Activated B cell treated with CpG ODN at 0.5 μM for 24 hours (primary cell): ENCODE measurements at regions not wholly inside any gene's neighbourhood (a gene's known extent, or its start where the extent isn't known, plus 50 kb on each side); places are given as distances from the start of the nearest gene placed in this dataset.
"Not testable (repeated sequence)": the region's sequence is repeated elsewhere in the genome, so short reads cannot be mapped to it uniquely, and the experiment has no call there.

Experiments used
- ATAC-seq: fragments of 200-7000 bp; cut with Tn5 transposase; one replicate; pipeline ENCODE4 v1.10.0; 2021; ENCODE audit warnings: low read depth, mild to moderate bottlenecking, moderate library complexity
- CTCF ChIA-PET: fragments of 350-600 bp; sonication (Branson Sonifier 250); formaldehyde crosslinking; loops from one replicate; lab custom pipeline; 2021; ENCODE audit warnings: antibody characterized with exemption; lab: Charles Lee
- POLR2A ChIA-PET: fragments of 350-600 bp; sonication (Branson Sonifier 250); formaldehyde crosslinking; loops from one replicate; lab custom pipeline; 2021; ENCODE audit warnings: antibody characterized with exemption; lab: Charles Lee
- DNase-seq: peaks from one replicate; pipeline ENCODE4 v3.0.0; 2022
- H3K27ac Mint-ChIP-seq: one replicate; pipeline ENCODE4 v1.8.0; 2020; ENCODE audit warnings: mixed read lengths
- H3K27me3 Mint-ChIP-seq: one replicate; pipeline ENCODE4 v1.8.0; 2021; ENCODE audit warnings: mixed read lengths
- H3K36me3 Mint-ChIP-seq: one replicate; pipeline ENCODE4 v1.8.0; 2021; ENCODE audit warnings: low read depth, mixed read lengths
- H3K4me1 Mint-ChIP-seq: one replicate; pipeline ENCODE4 v1.8.0; 2021; ENCODE audit warnings: mixed read lengths
- H3K4me3 Mint-ChIP-seq: one replicate; pipeline ENCODE4 v1.8.0; 2020; ENCODE audit warnings: mild to moderate bottlenecking, mixed read lengths
- H3K9me3 Mint-ChIP-seq: one replicate; pipeline ENCODE4 v1.8.0; 2020; ENCODE audit warnings: mixed read lengths
- CTCF ChIP-seq: fragments of 200-600 bp; IDR thresholded peaks from one replicate; pipeline ENCODE4 v1.8.0; 2022; ENCODE audit warnings: antibody characterized with exemption, mild to moderate bottlenecking
- intact Hi-C: fragments of 100-400 bp; cut with micrococcal nuclease; formaldehyde crosslinking; loops from one replicate; pipeline ENCODE4 v1.15.1; 2024

- Mint-ChIP-seq H3K9me3 (no peaks in the 10 kb centered on the region), H3K4me3 (no peak overlapping the region), H3K27ac (no peak overlapping the region), H3K27me3 (no peaks in the 10 kb centered on the region), H3K36me3 (no peaks in the 10 kb centered on the region), H3K4me1 (no peaks in the 10 kb centered on the region)
- ChIA-PET CTCF (no interaction called here), POLR2A (no interaction called here)
- no peak for TF ChIP-seq CTCF
- ATAC-seq (no peak), DNase-seq (no peak)
- intact Hi-C loops: no loop called here
These were observed 159.4 kb upstream of the SPTLC3 start for GRCh38 chr20:12849225-12849910.

- ATAC-seq, intact Hi-C loops, H3K4me1 Mint-ChIP-seq, H3K4me3 Mint-ChIP-seq, H3K27me3 Mint-ChIP-seq, POLR2A ChIA-PET, DNase-seq, H3K27ac Mint-ChIP-seq, CTCF ChIA-PET, H3K36me3 Mint-ChIP-seq: not testable (repeated sequence)
- peaks cover 25% of the 10 kb centered on the region for H3K9me3 Mint-ChIP-seq
These were observed 151.1 kb upstream of the SPTLC3 start for GRCh38 chr20:12857643-12858042.

GRCh38 chr20:12860619-12861247, 148.0 kb upstream of the SPTLC3 start:
- no peak overlapping the region for H3K27ac Mint-ChIP-seq
- DNase-seq (no peak), ATAC-seq (no peak)
- H3K4me3 Mint-ChIP-seq: no peak overlapping the region
- no peaks in the 10 kb centered on the region for H3K4me1 Mint-ChIP-seq
- intact Hi-C loops: no loop called here
- no peaks in the 10 kb centered on the region for H3K27me3 Mint-ChIP-seq
- POLR2A ChIA-PET: no interaction called here
- TF ChIP-seq CTCF: no peak
- H3K9me3 Mint-ChIP-seq: peaks cover 15% of the 10 kb centered on the region
- CTCF ChIA-PET: no interaction called here
- no peaks in the 10 kb centered on the region for H3K36me3 Mint-ChIP-seq

GRCh38 chr20:12869669-12870068, 139.1 kb upstream of the SPTLC3 start:
- no peak for TF ChIP-seq CTCF
- Mint-ChIP-seq H3K27ac (no peak overlapping the region), H3K9me3 (no peaks in the 10 kb centered on the region), H3K4me3 (no peak overlapping the region), H3K4me1 (no peaks in the 10 kb centered on the region), H3K27me3 (no peaks in the 10 kb centered on the region), H3K36me3 (no peaks in the 10 kb centered on the region)
- DNase-seq: no peak
- ATAC-seq: no peak
- ChIA-PET CTCF (no interaction called here), POLR2A (no interaction called here)
- intact Hi-C loops: no loop called here

- H3K4me1 Mint-ChIP-seq: no peaks in the 10 kb centered on the region
- no peaks in the 10 kb centered on the region for H3K9me3 Mint-ChIP-seq
- no peaks in the 10 kb centered on the region for H3K27me3 Mint-ChIP-seq
- no peak overlapping the region for H3K4me3 Mint-ChIP-seq
- TF ChIP-seq CTCF: no peak
- DNase-seq (no peak), ATAC-seq (no peak)
- no peak overlapping the region for H3K27ac Mint-ChIP-seq
- ChIA-PET POLR2A (no interaction called here), CTCF (no interaction called here)
- intact Hi-C loops: no loop called here
- H3K36me3 Mint-ChIP-seq: no peaks in the 10 kb centered on the region
These were observed 138.2 kb upstream of the SPTLC3 start for GRCh38 chr20:12870588-12870987.
